Chondrocyte (in vitro differentiated cells): ENCODE measurements at regions not wholly inside any gene's neighbourhood (a gene's known extent, or its start where the extent isn't known, plus 50 kb on each side); places are given as distances from the start of the nearest gene placed in this dataset.

Experiments
- DNase-seq: peaks from one replicate; pipeline ENCODE4 v3.0.0; 2021; ENCODE audit warnings: mixed read lengths, low spot score
- H3K27ac Mint-ChIP-seq: one replicate; pipeline ENCODE4 v1.8.0; 2021; ENCODE audit warnings: mild to moderate bottlenecking, moderate library complexity, mixed read lengths; ENCODE audit not compliant: unreplicated experiment
- H3K27me3 Mint-ChIP-seq: 2 replicates; pipeline ENCODE4 v1.8.0; 2021; ENCODE audit warnings: low read depth, mixed read lengths
- H3K36me3 Mint-ChIP-seq: 2 replicates; pipeline ENCODE4 v1.8.0; 2021; ENCODE audit warnings: low read depth, mixed read lengths
- H3K4me1 Mint-ChIP-seq: 2 replicates; pipeline ENCODE4 v1.8.0; 2021; ENCODE audit warnings: low read depth, mild to moderate bottlenecking, mixed read lengths
- H3K4me3 Mint-ChIP-seq: one replicate; pipeline ENCODE4 v1.8.0; 2021; ENCODE audit warnings: mild to moderate bottlenecking, moderate library complexity, mixed read lengths; ENCODE audit not compliant: unreplicated experiment
- H3K9me3 Mint-ChIP-seq: 2 replicates; pipeline ENCODE4 v1.8.0; 2021; ENCODE audit warnings: low read depth, mixed read lengths
- TF ChIP-seq, protein P1 (sequence below): fragments of 200-600 bp; sonication (generic); IDR thresholded peaks from 2 replicates; pipeline ENCODE4 v1.5.0; 2021; ENCODE audit warnings: antibody characterized with exemption, mild to moderate bottlenecking, moderate library complexity

DNA sequence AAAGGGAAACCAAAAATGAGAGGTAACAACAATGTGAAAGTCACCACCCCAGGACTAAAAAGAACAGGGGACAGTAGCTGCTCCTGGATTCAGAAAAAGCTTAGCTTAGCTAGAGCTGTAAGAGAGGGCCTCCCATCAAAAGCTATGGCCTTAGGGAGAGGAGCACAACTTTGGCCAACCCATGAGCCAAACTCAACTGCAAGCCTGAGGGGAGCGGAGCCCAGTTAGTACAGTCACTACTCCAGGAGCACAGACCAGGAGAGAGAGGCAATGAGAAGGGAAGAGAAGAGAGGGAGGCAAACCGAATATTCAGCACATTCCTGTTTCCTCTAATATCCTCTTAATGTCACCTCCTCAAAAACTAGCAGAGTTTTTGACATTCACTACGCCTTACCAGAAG, 917.1 kb upstream of the INTU start:
- Mint-ChIP-seq H3K27ac (no peak overlapping the region), H3K4me1 (peaks cover 13% of the 10 kb centered on the region), H3K9me3 (peaks cover 8% of the 10 kb centered on the region), H3K36me3 (no peaks in the 10 kb centered on the region), H3K4me3 (no peak overlapping the region), H3K27me3 (no peaks in the 10 kb centered on the region)
- DNase-seq = no peak
- TF ChIP-seq, protein P1, sequence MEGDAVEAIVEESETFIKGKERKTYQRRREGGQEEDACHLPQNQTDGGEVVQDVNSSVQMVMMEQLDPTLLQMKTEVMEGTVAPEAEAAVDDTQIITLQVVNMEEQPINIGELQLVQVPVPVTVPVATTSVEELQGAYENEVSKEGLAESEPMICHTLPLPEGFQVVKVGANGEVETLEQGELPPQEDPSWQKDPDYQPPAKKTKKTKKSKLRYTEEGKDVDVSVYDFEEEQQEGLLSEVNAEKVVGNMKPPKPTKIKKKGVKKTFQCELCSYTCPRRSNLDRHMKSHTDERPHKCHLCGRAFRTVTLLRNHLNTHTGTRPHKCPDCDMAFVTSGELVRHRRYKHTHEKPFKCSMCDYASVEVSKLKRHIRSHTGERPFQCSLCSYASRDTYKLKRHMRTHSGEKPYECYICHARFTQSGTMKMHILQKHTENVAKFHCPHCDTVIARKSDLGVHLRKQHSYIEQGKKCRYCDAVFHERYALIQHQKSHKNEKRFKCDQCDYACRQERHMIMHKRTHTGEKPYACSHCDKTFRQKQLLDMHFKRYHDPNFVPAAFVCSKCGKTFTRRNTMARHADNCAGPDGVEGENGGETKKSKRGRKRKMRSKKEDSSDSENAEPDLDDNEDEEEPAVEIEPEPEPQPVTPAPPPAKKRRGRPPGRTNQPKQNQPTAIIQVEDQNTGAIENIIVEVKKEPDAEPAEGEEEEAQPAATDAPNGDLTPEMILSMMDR = no peak

DNA sequence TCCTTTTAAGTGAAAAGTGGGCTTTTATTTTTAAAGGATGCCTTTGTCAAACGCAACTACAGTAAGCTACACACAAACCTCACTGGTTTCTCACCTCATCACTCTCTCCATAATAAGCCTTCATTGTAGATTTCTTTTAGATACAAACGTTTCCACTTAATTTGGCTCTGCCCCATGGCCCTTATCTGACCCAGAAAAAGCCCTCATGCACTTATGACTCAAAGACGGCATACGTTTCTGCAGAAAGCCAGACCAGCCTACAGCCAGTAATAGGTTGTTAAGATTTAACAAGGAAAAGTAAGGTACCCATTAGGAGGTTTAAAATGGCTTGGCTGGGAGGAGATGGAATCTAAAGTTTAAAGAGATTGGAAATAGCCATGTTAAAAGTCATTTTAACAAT, 914.6 kb upstream of the INTU start:
- peaks cover 14% of the 10 kb centered on the region for H3K4me1 Mint-ChIP-seq
- H3K27ac Mint-ChIP-seq = no peak overlapping the region
- TF ChIP-seq, protein P1 = no peak
- H3K9me3 Mint-ChIP-seq = peaks cover 4% of the 10 kb centered on the region
- no peak overlapping the region for H3K4me3 Mint-ChIP-seq
- H3K36me3 Mint-ChIP-seq = no peaks in the 10 kb centered on the region
- H3K27me3 Mint-ChIP-seq = no peaks in the 10 kb centered on the region
- no peak for DNase-seq

DNA sequence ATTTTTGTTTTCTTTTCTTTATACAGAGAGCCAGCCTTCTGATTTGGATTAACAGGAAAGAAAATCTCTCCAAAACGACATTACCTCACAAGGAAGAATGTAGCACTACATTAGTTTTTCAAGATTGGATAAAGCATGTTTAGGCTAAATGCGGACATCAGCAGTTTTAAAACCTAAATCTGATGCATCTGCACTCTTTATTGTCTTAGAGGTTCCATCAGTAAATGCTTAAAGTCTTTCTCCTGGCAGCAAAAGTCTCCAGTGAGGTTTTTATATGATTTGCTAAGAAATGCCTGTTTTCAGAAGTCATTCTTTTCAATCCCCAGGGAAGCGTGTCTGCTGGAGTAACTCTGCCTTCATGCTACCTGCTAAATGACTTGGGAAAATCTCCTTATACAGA, 912.9 kb upstream of the INTU start:
- no peak for DNase-seq
- H3K27ac Mint-ChIP-seq = no peak overlapping the region
- peaks cover 4% of the 10 kb centered on the region for H3K9me3 Mint-ChIP-seq
- no peaks in the 10 kb centered on the region for H3K36me3 Mint-ChIP-seq
- no peak overlapping the region for H3K4me3 Mint-ChIP-seq
- TF ChIP-seq, protein P1 = no peak
- H3K4me1 Mint-ChIP-seq = peaks cover 21% of the 10 kb centered on the region
- H3K27me3 Mint-ChIP-seq = no peaks in the 10 kb centered on the region

DNA sequence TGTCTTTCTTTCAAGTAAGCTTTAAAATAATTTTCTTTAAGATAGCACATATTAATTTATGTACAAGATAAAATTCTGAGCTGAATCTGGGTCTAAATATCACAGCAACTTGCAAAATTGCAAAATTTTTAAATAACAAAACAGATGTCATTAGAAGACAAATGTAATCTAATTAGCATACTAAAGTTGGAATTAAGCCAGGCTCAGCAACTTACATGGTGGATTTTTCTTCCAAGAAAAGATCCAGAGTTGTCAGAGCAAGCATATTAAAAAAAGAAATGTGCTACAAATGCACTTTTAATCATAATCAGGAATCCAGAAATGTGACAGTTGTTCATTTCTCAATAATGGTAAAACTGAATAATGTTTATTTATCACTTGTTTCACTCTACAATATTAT, 906.9 kb upstream of the INTU start:
- Mint-ChIP-seq H3K4me1 (peaks cover 26% of the 10 kb centered on the region), H3K36me3 (no peaks in the 10 kb centered on the region), H3K27ac (no peak overlapping the region), H3K9me3 (no peaks in the 10 kb centered on the region), H3K4me3 (no peak overlapping the region), H3K27me3 (no peaks in the 10 kb centered on the region)
- no peak for DNase-seq
- TF ChIP-seq, protein P1 = no peak

DNA sequence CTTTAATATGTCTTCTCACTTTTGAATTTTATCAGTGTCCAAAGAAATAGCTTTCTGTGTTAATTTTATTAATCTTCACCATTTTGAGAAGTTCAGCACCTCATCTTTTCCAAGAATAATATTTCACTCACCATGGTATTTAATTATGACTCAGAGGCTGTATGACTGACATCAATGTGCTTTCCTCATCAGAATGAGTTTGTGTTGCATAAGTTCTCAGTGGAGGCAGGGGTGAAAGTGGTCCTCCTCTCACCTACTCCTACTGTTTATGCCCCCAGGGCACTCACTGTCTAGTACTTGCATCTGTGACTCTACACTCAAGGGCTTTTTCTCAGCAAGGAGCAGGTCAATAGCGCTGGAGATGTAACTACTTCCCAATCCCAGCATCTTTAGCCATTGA, 905.3 kb upstream of the INTU start:
- DNase-seq = no peak
- peaks cover 26% of the 10 kb centered on the region for H3K4me1 Mint-ChIP-seq
- TF ChIP-seq, protein P1 = no peak
- no peak overlapping the region for H3K4me3 Mint-ChIP-seq
- H3K9me3 Mint-ChIP-seq = no peaks in the 10 kb centered on the region
- peak overlapping the region; percentile 93 for H3K27ac Mint-ChIP-seq
- H3K36me3 Mint-ChIP-seq = no peaks in the 10 kb centered on the region
- no peaks in the 10 kb centered on the region for H3K27me3 Mint-ChIP-seq
